ENCODE measurements at regions not wholly inside any gene's neighbourhood (a gene's known extent, or its start where the extent isn't known, plus 50 kb on each side); places are given as distances from the start of the nearest gene placed in this dataset.
"Not testable (repeated sequence)": the region's sequence is repeated elsewhere in the genome, so short reads cannot be mapped to it uniquely, and the experiment has no call there.

DNA sequence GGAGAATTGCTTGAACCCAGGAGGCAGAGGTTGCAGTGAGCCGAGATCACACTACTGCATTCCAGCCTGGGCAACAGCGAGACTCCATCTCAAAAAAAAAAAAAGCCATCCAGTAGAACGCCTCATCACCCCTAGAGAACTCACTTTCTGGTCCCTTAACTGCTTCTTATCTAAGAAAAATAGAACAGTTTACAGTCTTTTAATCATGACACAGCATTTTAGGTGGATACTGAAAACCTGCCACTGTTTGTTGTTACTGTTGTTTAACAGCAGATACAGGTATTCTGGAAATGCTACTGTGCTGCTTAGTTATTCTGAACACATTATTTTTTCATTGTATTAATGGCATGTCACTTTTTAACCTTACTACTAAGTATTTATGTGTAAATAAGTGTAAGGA lies 624.3 kb upstream of the GHITM start:
- peaks cover 2% of the 10 kb centered on the region for H3K9me3 Mint-ChIP-seq (ENCODE audit: unreplicated experiment)
- TF ChIP-seq, protein P1, sequence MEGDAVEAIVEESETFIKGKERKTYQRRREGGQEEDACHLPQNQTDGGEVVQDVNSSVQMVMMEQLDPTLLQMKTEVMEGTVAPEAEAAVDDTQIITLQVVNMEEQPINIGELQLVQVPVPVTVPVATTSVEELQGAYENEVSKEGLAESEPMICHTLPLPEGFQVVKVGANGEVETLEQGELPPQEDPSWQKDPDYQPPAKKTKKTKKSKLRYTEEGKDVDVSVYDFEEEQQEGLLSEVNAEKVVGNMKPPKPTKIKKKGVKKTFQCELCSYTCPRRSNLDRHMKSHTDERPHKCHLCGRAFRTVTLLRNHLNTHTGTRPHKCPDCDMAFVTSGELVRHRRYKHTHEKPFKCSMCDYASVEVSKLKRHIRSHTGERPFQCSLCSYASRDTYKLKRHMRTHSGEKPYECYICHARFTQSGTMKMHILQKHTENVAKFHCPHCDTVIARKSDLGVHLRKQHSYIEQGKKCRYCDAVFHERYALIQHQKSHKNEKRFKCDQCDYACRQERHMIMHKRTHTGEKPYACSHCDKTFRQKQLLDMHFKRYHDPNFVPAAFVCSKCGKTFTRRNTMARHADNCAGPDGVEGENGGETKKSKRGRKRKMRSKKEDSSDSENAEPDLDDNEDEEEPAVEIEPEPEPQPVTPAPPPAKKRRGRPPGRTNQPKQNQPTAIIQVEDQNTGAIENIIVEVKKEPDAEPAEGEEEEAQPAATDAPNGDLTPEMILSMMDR (IDR thresholded peaks at IDR 0.05; ENCODE audit: partially characterized antibody, unreplicated experiment), result no peak
- H3K27ac Mint-ChIP-seq (ENCODE audit: unreplicated experiment), result no peak overlapping the region
- no peaks in the 10 kb centered on the region for H3K36me3 Mint-ChIP-seq (ENCODE audit: unreplicated experiment)
- H3K4me1 Mint-ChIP-seq (ENCODE audit: low read depth, unreplicated experiment), result peaks cover 14% of the 10 kb centered on the region
- no peaks in the 10 kb centered on the region for H3K27me3 Mint-ChIP-seq (ENCODE audit: unreplicated experiment)
- no peak for DNase-seq
- no peak overlapping the region for H3K4me3 Mint-ChIP-seq (ENCODE audit: unreplicated experiment)

DNA sequence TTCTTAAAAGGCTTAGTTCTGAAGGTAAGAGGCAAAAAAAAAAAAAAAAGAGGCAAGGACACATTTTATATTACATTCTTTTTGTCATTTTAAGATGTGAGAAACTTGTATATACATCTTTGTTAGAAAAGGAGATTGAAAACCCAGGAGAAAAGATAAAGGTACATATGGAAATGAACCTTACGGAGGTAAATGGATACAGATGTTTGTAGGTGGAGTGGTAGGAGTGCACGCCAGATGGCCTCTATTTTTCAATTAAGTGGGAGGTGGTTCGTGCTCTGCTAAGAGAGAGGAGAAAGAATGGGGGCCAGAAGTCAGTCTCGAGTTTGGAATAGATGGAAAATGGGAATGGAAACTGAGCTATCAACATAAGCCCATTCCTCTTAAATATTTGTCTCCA lies 622.5 kb upstream of the GHITM start:
- Mint-ChIP-seq H3K27me3 (ENCODE audit: unreplicated experiment) (no peaks in the 10 kb centered on the region), H3K27ac (ENCODE audit: unreplicated experiment) (no peak overlapping the region)

DNA sequence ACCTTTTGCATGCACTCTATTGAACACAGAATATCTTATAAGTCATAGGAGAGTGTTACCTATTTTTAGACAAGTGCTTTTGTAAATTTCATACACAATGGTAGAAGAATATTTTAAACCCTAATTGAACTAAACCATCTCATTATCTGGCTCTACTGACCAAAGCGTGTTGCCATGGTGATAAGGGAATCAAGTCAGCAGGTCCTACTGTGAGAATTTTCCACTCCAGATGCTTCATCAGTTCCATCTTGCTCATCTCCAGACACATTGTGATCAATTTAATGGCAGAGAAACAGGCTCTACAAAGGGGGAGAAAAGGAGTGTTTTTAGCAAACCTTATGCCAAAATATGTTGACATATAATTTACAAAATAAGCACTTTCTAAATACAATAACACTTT lies 621.9 kb upstream of the GHITM start:
- H3K9me3 Mint-ChIP-seq (ENCODE audit: unreplicated experiment), result peaks cover 4% of the 10 kb centered on the region
- peak overlapping the region; percentile 1 for H3K27ac Mint-ChIP-seq (ENCODE audit: unreplicated experiment)
- H3K4me1 Mint-ChIP-seq (ENCODE audit: low read depth, unreplicated experiment), result peaks cover 14% of the 10 kb centered on the region
- no peaks in the 10 kb centered on the region for H3K36me3 Mint-ChIP-seq (ENCODE audit: unreplicated experiment)
- no peaks in the 10 kb centered on the region for H3K27me3 Mint-ChIP-seq (ENCODE audit: unreplicated experiment)
- no peak overlapping the region for H3K4me3 Mint-ChIP-seq (ENCODE audit: unreplicated experiment)
- TF ChIP-seq, protein P1 (IDR thresholded peaks at IDR 0.05; ENCODE audit: partially characterized antibody, unreplicated experiment), result no peak
- DNase-seq, result no peak

More for the DNA sequence above, 622.5 kb upstream of the GHITM start:
- DNase-seq, result no peak
- Mint-ChIP-seq H3K4me1 (ENCODE audit: low read depth, unreplicated experiment) (peaks cover 14% of the 10 kb centered on the region), H3K9me3 (ENCODE audit: unreplicated experiment) (peaks cover 4% of the 10 kb centered on the region), H3K4me3 (ENCODE audit: unreplicated experiment) (no peak overlapping the region), H3K36me3 (ENCODE audit: unreplicated experiment) (no peaks in the 10 kb centered on the region)
- TF ChIP-seq, protein P1 (IDR thresholded peaks at IDR 0.05; ENCODE audit: partially characterized antibody, unreplicated experiment), result no peak

DNA sequence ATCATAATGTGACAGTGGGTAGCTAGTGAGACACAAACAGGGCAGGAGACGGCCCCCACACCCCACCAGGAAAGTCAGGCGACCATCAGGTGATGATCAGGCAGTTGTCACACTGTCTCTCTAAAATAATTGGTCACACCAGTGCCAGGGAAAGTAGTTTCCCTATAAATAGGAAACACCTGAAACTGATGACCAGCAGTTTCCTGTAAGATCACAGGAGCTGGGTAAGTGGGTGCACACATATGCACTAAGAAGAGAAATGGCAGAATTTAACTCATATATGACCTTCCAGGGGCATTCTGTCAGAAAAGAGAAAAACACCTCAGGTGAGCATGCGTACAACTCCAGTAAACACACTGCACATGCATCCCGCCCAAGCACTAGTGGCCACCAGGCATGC lies 620.5 kb upstream of the GHITM start:
- Mint-ChIP-seq H3K27me3 (ENCODE audit: unreplicated experiment) (no peaks in the 10 kb centered on the region), H3K27ac (ENCODE audit: unreplicated experiment) (no peak overlapping the region), H3K36me3 (ENCODE audit: unreplicated experiment) (no peaks in the 10 kb centered on the region), H3K4me3 (ENCODE audit: unreplicated experiment) (no peak overlapping the region), H3K4me1 (ENCODE audit: low read depth, unreplicated experiment) (peaks cover 14% of the 10 kb centered on the region), H3K9me3 (ENCODE audit: unreplicated experiment) (peaks cover 5% of the 10 kb centered on the region)
- no peak for DNase-seq
- TF ChIP-seq, protein P1 (IDR thresholded peaks at IDR 0.05; ENCODE audit: partially characterized antibody, unreplicated experiment), result no peak

DNA sequence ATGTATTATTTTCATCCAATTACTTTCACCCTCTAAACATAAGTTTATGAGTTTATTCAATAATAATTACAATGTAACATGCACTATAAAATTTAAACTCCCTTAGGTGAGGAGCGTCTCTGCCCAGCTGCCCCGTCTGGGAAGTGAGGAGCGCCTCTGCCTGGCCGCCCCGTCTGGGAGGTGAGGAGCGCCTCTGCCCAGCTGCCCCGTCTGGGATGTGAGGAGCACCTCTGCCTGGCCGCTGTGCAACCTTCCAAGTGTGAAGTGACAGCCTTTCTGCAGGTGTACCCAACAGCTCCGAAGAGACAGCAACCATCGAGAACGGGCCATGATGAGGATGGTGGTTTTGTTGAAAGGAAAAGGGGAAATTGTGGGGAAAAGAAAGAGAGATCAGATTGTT lies 618.9 kb upstream of the GHITM start:
- DNase-seq; H3K27me3 Mint-ChIP-seq (ENCODE audit: unreplicated experiment); H3K9me3 Mint-ChIP-seq (ENCODE audit: unreplicated experiment); H3K36me3 Mint-ChIP-seq (ENCODE audit: unreplicated experiment); H3K4me3 Mint-ChIP-seq (ENCODE audit: unreplicated experiment): not testable (repeated sequence)
- peak overlapping the region; percentile 56 for H3K27ac Mint-ChIP-seq (ENCODE audit: unreplicated experiment)
- H3K4me1 Mint-ChIP-seq (ENCODE audit: low read depth, unreplicated experiment), result peaks cover 14% of the 10 kb centered on the region

DNA sequence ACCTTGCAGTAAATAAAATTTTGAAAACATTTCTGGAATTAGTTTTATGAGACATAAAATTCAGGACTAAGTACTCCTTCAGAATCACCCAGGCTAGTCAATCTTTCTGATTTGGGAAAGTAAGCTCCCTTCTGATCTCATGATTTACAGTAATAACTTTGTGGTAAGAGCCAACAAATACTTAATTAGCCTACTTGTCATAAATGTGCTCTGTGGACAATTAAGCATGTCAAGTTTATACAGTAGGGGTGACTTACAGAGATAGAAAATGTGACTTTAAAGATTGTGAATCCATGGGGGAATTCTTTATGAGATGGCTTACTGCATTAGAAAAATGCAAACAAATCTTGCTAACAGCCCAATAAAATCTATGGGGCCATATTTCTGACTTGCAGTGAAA lies 616.9 kb upstream of the GHITM start:
- H3K27ac Mint-ChIP-seq (ENCODE audit: unreplicated experiment), result no peak overlapping the region
- H3K4me3 Mint-ChIP-seq (ENCODE audit: unreplicated experiment), result no peak overlapping the region
- peaks cover 2% of the 10 kb centered on the region for H3K27me3 Mint-ChIP-seq (ENCODE audit: unreplicated experiment)
- peaks cover 11% of the 10 kb centered on the region for H3K9me3 Mint-ChIP-seq (ENCODE audit: unreplicated experiment)
- no peak for DNase-seq
- peaks cover 9% of the 10 kb centered on the region for H3K36me3 Mint-ChIP-seq (ENCODE audit: unreplicated experiment)
- TF ChIP-seq, protein P1 (IDR thresholded peaks at IDR 0.05; ENCODE audit: partially characterized antibody, unreplicated experiment), result no peak
- H3K4me1 Mint-ChIP-seq (ENCODE audit: low read depth, unreplicated experiment), result peaks cover 1% of the 10 kb centered on the region

All from glutamatergic neuron (in vitro differentiated cells).